CD4-positive, alpha-beta T cell (primary cell): ENCODE measurements at regions not wholly inside any gene's neighbourhood (a gene's known extent, or its start where the extent isn't known, plus 50 kb on each side); places are given as distances from the start of the nearest gene placed in this dataset.

Source experiments
- ATAC-seq: fragments of 200-7000 bp; cut with Tn5 transposase; one replicate; pipeline ENCODE4 v1.10.0; 2022; ENCODE audit warnings: mild to moderate bottlenecking; ENCODE audit not compliant: poor library complexity
- CTCF ChIA-PET: fragments of 350-600 bp; sonication (Branson Sonifier 250); formaldehyde crosslinking; loops from one replicate; lab custom pipeline; 2021; ENCODE audit warnings: antibody characterized with exemption, inconsistent platforms; lab: Charles Lee
- POLR2A ChIA-PET: fragments of 350-600 bp; sonication (Branson Sonifier 250); formaldehyde crosslinking; loops from one replicate; lab custom pipeline; 2021; ENCODE audit warnings: antibody characterized with exemption, inconsistent platforms; lab: Charles Lee
- DNase-seq, 14 experiments: peaks; one replicate each; pipeline ENCODE4 v3.0.0-alpha.2; 2013 to 2020; ENCODE audit warnings: mixed read lengths in 2 of 14
- H3K27ac ChIP-seq, 2 donors: one replicate each; pipeline versions ENCODE4 v1.5.1 to v1.7.0; 2013; ENCODE audit warnings: low read length in 2 of 2, low read depth in 1 of 2, mild to moderate bottlenecking in 1 of 2
- H3K27me3 ChIP-seq, 2 experiments: 1 replicate in 1 of 2; 2 replicates in 1 of 2; pipeline versions ENCODE4 v1.6.1 to v1.7.0; 2013; ENCODE audit warnings: low read length in 2 of 2, control low read depth in 1 of 2, mild to moderate bottlenecking in 1 of 2, moderate library complexity in 1 of 2; ENCODE audit not compliant: insufficient read depth in 2 of 2, control insufficient read depth in 1 of 2
- H3K36me3 ChIP-seq: one replicate; pipeline ENCODE4 v1.6.1; 2013; ENCODE audit warnings: low read length, control low read depth; ENCODE audit not compliant: insufficient read depth
- H3K4me1 ChIP-seq: one replicate; pipeline ENCODE4 v1.6.1; 2013; ENCODE audit warnings: low read length, control low read depth; ENCODE audit not compliant: insufficient read depth
- H3K4me3 ChIP-seq: one replicate; pipeline ENCODE4 v1.5.1; 2013; ENCODE audit warnings: mild to moderate bottlenecking, low read length, moderate library complexity
- H3K9me3 ChIP-seq, 2 experiments: 1 replicate in 1 of 2; 2 replicates in 1 of 2; pipeline versions ENCODE4 v1.6.1 to v1.7.0; 2013; ENCODE audit warnings: low read length in 2 of 2, mild to moderate bottlenecking in 2 of 2, control low read depth in 1 of 2, moderate library complexity in 1 of 2; ENCODE audit not compliant: control insufficient read depth in 1 of 2, insufficient read depth in 1 of 2
- H3K27ac Mint-ChIP-seq: one replicate; pipeline ENCODE4 v1.8.0; 2020; ENCODE audit warnings: mixed read lengths
- H3K27me3 Mint-ChIP-seq: one replicate; pipeline ENCODE4 v1.8.0; 2021; ENCODE audit warnings: mixed read lengths
- H3K36me3 Mint-ChIP-seq: one replicate; pipeline ENCODE4 v1.8.0; 2021; ENCODE audit warnings: low read depth, mixed read lengths
- H3K4me1 Mint-ChIP-seq: one replicate; pipeline ENCODE4 v1.8.0; 2021; ENCODE audit warnings: low read depth, mixed read lengths
- H3K4me3 Mint-ChIP-seq: one replicate; pipeline ENCODE4 v1.8.0; 2020; ENCODE audit warnings: mild to moderate bottlenecking, mixed read lengths
- H3K9me3 Mint-ChIP-seq: one replicate; pipeline ENCODE4 v1.8.0; 2020; ENCODE audit warnings: mixed read lengths
- intact Hi-C, 2 experiments: fragments of 100-400 bp; cut with DNase I in 1 of 2; cut with micrococcal nuclease in 1 of 2; formaldehyde crosslinking; loops; one replicate each; pipeline versions ENCODE4 v1.15.1 to v1.9.0; 2023 to 2025; cut with DNase I, micrococcal nuclease
- TF ChIP-seq, protein P1 (sequence below): fragments of 200-600 bp; IDR thresholded peaks from one replicate; pipeline ENCODE4 v1.8.0; 2022; ENCODE audit warnings: antibody characterized with exemption, mild to moderate bottlenecking

GRCh38 chr15:38002883-38003477 is 68.5 kb downstream of the TMCO5A start:
- ATAC-seq = no peak
- no peaks in the 10 kb centered on the region for H3K27me3 Mint-ChIP-seq

DNA sequence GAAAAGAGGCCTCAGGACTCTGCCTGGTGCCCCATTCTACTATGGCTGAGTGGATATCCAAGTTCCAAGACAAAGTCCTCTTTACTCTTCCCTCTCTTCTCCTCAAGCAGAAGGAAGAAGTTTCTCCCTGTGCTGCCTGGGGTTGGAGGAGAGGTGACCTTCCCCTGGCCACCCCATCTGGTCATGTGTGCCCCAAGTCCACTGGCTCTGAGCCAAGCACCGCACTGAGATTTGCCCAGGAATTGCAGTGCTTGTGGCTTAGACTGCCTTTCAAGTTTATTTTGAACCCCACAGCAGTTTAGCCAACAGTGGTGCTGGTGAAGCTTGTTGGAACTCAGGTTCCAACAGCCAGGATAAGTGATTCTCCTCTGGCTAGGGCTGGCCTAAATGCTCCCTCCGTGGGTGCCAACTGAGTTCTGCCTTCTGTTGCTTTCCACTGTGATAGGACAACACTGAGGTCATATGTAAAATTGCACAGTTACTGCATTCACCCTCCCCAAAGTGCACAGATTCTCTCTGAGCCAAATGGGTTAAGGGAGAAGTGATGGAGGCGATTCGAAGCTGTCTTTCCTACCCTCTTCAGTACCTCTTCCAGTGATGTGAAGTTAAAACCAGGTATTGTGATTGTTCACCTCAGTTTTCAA is 69.9 kb downstream of the TMCO5A start:
- ChIA-PET POLR2A (no interaction called here), CTCF (no interaction called here)
- Mint-ChIP-seq H3K27me3 (no peaks in the 10 kb centered on the region), H3K4me3 (no peak overlapping the region), H3K36me3 (no peaks in the 10 kb centered on the region), H3K27ac (no peak overlapping the region), H3K4me1 (no peaks in the 10 kb centered on the region), H3K9me3 (peaks cover 7% of the 10 kb centered on the region)
- Histone ChIP-seq H3K27ac (no peak overlapping the region), H3K36me3 (no peaks in the 10 kb centered on the region), H3K27me3 (no peaks in the 10 kb centered on the region), H3K9me3 (peaks cover 0 to 4% of the 10 kb centered on the region in 2 experiments), H3K4me1 (no peaks in the 10 kb centered on the region), H3K4me3 (no peak overlapping the region)
- ATAC-seq (no peak), DNase-seq (no peak)
- TF ChIP-seq, protein P1, sequence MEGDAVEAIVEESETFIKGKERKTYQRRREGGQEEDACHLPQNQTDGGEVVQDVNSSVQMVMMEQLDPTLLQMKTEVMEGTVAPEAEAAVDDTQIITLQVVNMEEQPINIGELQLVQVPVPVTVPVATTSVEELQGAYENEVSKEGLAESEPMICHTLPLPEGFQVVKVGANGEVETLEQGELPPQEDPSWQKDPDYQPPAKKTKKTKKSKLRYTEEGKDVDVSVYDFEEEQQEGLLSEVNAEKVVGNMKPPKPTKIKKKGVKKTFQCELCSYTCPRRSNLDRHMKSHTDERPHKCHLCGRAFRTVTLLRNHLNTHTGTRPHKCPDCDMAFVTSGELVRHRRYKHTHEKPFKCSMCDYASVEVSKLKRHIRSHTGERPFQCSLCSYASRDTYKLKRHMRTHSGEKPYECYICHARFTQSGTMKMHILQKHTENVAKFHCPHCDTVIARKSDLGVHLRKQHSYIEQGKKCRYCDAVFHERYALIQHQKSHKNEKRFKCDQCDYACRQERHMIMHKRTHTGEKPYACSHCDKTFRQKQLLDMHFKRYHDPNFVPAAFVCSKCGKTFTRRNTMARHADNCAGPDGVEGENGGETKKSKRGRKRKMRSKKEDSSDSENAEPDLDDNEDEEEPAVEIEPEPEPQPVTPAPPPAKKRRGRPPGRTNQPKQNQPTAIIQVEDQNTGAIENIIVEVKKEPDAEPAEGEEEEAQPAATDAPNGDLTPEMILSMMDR = no peak
- intact Hi-C loops = no loop called here

More at GRCh38 chr15:38002883-38003477, 68.5 kb downstream of the TMCO5A start:
- Mint-ChIP-seq H3K9me3 (peaks cover 7% of the 10 kb centered on the region), H3K4me1 (no peaks in the 10 kb centered on the region), H3K4me3 (no peak overlapping the region), H3K27ac (no peak overlapping the region), H3K36me3 (no peaks in the 10 kb centered on the region)
- no peaks in the 10 kb centered on the region for H3K27me3 ChIP-seq
- H3K4me1 ChIP-seq = no peaks in the 10 kb centered on the region
- DNase-seq = peak in 3 of 14 experiments; percentile 9 to 48 (median 31)
- intact Hi-C loops = no loop called here
- ChIA-PET POLR2A (no interaction called here), CTCF (no interaction called here)
- H3K27ac ChIP-seq = no peak overlapping the region
- TF ChIP-seq, protein P1 = no peak
- no peak overlapping the region for H3K4me3 ChIP-seq
- H3K9me3 ChIP-seq = peaks cover 0 to 4% of the 10 kb centered on the region in 2 experiments
- H3K36me3 ChIP-seq = no peaks in the 10 kb centered on the region

GRCh38 chr15:38005953-38006808 is 71.7 kb downstream of the TMCO5A start:
- Histone ChIP-seq H3K27ac (no peak overlapping the region), H3K27me3 (no peaks in the 10 kb centered on the region), H3K4me1 (no peaks in the 10 kb centered on the region), H3K4me3 (no peak overlapping the region), H3K9me3 (peaks cover 0 to 9% of the 10 kb centered on the region in 2 experiments), H3K36me3 (no peaks in the 10 kb centered on the region)
- no peaks in the 10 kb centered on the region for H3K27me3 Mint-ChIP-seq
- H3K36me3 Mint-ChIP-seq = no peaks in the 10 kb centered on the region
- intact Hi-C loops = no loop called here
- ChIA-PET POLR2A (no interaction called here), CTCF (no interaction called here)
- no peak overlapping the region for H3K4me3 Mint-ChIP-seq
- H3K27ac Mint-ChIP-seq = no peak overlapping the region
- ATAC-seq = no peak
- no peak for DNase-seq
- H3K4me1 Mint-ChIP-seq = no peaks in the 10 kb centered on the region
- TF ChIP-seq, protein P1 = no peak
- peaks cover 7% of the 10 kb centered on the region for H3K9me3 Mint-ChIP-seq
